ENCODE measurements at regions not wholly inside any gene's neighbourhood (a gene's known extent, or its start where the extent isn't known, plus 50 kb on each side); places are given as distances from the start of the nearest gene placed in this dataset.

GRCh38 chr3:96183871-96184270, 630.5 kb upstream of the EPHA6 start:
- no peak for ATAC-seq
- peaks cover 0 to 3% (median 0%) of the 10 kb centered on the region in 12 donors for H3K9me3 ChIP-seq
- no peak overlapping the region for H3K27ac ChIP-seq
- H3K27me3 ChIP-seq: no peaks in the 10 kb centered on the region
- 61 to 71% (median 63%) methylated on average over 1 of the region's 1 CpG for WGBS, 4 donors
- H3K4me3 ChIP-seq: no peak overlapping the region
- no peaks in the 10 kb centered on the region for H3K4me1 ChIP-seq
- H3K36me3 ChIP-seq: no peaks in the 10 kb centered on the region
- no peak for TF ChIP-seq CTCF (IDR thresholded peaks at IDR 0.05)
- TF ChIP-seq POLR2A (IDR thresholded peaks at IDR 0.05): no peak
- intact Hi-C loops (cut with DNase I): no loop called here
- no peak for DNase-seq

GRCh38 chr3:96190024-96190616, 624.3 kb upstream of the EPHA6 start:
- no peaks in the 10 kb centered on the region for H3K27me3 ChIP-seq
- DNase-seq: no peak
- no peaks in the 10 kb centered on the region for H3K36me3 ChIP-seq
- H3K4me3 ChIP-seq: no peak overlapping the region
- ATAC-seq: no peak
- TF ChIP-seq CTCF (IDR thresholded peaks at IDR 0.05) (no peak), POLR2A (IDR thresholded peaks at IDR 0.05) (no peak)
- H3K9me3 ChIP-seq: no peaks in the 10 kb centered on the region
- H3K27ac ChIP-seq: no peak overlapping the region
- intact Hi-C loops (cut with DNase I): no loop called here
- no peaks in the 10 kb centered on the region for H3K4me1 ChIP-seq
- WGBS, 4 donors: 78 to 93% (median 85%) methylated on average over 7 to 8 of the region's 8 CpGs

- intact Hi-C loops (cut with DNase I): no loop called here
- 63 to 76% (median 69%) methylated on average over 3 to 4 of the region's 4 CpGs for WGBS, 4 donors
- no peaks in the 10 kb centered on the region for H3K27me3 ChIP-seq
- ATAC-seq: no peak
- TF ChIP-seq POLR2A (IDR thresholded peaks at IDR 0.05) (no peak), CTCF (IDR thresholded peaks at IDR 0.05) (no peak)
- H3K9me3 ChIP-seq: no peaks in the 10 kb centered on the region
- H3K4me3 ChIP-seq: no peak overlapping the region
- DNase-seq: no peak
- no peaks in the 10 kb centered on the region for H3K36me3 ChIP-seq
- no peaks in the 10 kb centered on the region for H3K4me1 ChIP-seq
- no peak overlapping the region for H3K27ac ChIP-seq
Observed at GRCh38 chr3:96192966-96193550, 621.3 kb upstream of the EPHA6 start.

GRCh38 chr3:96200897-96201296, 613.5 kb upstream of the EPHA6 start:
- Histone ChIP-seq H3K4me1 (no peaks in the 10 kb centered on the region), H3K27ac (no peak overlapping the region), H3K27me3 (no peaks in the 10 kb centered on the region), H3K36me3 (no peaks in the 10 kb centered on the region), H3K9me3 (peaks cover 0 to 21% (median 5%) of the 10 kb centered on the region in 12 donors), H3K4me3 (no peak overlapping the region)
- DNase-seq (no peak), ATAC-seq (peak in 1 of 4 donors; percentile 13)
- intact Hi-C loops (cut with DNase I): loop anchor here in 1 of 10 donors (10.0 kb wide), 1 partner anchor 46 kb away; no protein-coding TSS in a partner anchor
- TF ChIP-seq POLR2A (IDR thresholded peaks at IDR 0.05) (no peak), CTCF (IDR thresholded peaks at IDR 0.05) (no peak)
- WGBS, 4 donors: 64 to 77% (median 75%) methylated on average over 1 of the region's 1 CpG
